Neural cell (in vitro differentiated cells): ENCODE measurements at regions not wholly inside any gene's neighbourhood (a gene's known extent, or its start where the extent isn't known, plus 50 kb on each side); places are given as distances from the start of the nearest gene placed in this dataset.

Experiments
- EP300 ChIP-seq: fragments of 450-650 bp; conservative IDR thresholded peaks from 2 replicates; pipeline ENCODE4 v1.6.1; 2014; ENCODE audit warnings: antibody characterized with exemption, mild to moderate bottlenecking, moderate library complexity; ENCODE audit not compliant: poor library complexity, severe bottlenecking
- TF ChIP-seq, protein P1 (sequence below): fragments of 450-650 bp; IDR thresholded peaks from 2 replicates; pipeline ENCODE4 v1.5.1; 2014; ENCODE audit warnings: antibody characterized with exemption, mild to moderate bottlenecking, moderate library complexity; ENCODE audit not compliant: poor library complexity, severe bottlenecking

DNA sequence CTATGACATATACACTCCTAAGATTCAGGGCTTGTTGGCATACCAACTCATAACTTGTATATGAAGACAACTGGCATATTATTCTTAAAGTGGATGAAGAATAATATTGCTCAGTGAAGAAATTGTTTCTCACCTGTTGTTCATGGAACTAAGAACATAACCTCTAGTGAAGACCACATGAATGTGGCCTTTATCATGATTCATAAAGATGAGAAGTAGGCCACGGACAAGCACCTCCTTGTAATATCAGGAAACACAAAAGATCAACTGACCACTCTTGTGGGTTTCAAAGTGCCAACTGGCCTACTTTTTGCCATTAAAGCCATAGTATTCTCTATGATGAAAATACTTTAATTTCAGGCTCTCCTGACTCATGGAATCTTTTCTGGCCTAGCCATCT is 407.4 kb downstream of the GRB14 start:
- TF ChIP-seq, protein P1, sequence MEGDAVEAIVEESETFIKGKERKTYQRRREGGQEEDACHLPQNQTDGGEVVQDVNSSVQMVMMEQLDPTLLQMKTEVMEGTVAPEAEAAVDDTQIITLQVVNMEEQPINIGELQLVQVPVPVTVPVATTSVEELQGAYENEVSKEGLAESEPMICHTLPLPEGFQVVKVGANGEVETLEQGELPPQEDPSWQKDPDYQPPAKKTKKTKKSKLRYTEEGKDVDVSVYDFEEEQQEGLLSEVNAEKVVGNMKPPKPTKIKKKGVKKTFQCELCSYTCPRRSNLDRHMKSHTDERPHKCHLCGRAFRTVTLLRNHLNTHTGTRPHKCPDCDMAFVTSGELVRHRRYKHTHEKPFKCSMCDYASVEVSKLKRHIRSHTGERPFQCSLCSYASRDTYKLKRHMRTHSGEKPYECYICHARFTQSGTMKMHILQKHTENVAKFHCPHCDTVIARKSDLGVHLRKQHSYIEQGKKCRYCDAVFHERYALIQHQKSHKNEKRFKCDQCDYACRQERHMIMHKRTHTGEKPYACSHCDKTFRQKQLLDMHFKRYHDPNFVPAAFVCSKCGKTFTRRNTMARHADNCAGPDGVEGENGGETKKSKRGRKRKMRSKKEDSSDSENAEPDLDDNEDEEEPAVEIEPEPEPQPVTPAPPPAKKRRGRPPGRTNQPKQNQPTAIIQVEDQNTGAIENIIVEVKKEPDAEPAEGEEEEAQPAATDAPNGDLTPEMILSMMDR, result no peak
- TF ChIP-seq EP300, result no peak
